ENCODE measurements at regions not wholly inside any gene's neighbourhood (a gene's known extent, or its start where the extent isn't known, plus 50 kb on each side); places are given as distances from the start of the nearest gene placed in this dataset.
"Not testable (repeated sequence)": the region's sequence is repeated elsewhere in the genome, so short reads cannot be mapped to it uniquely, and the experiment has no call there.

GRCh38 chr17:20387549-20387948 is 79.8 kb downstream of the LGALS9B start:
- DNase-seq, result not testable (repeated sequence)

- DNase-seq, result peak; percentile 25
Observed at GRCh38 chr17:20381358-20382300, 85.7 kb downstream of the LGALS9B start.

- DNase-seq, result not testable (repeated sequence)
Observed at GRCh38 chr17:20380625-20381024, 86.7 kb downstream of the LGALS9B start.

- not testable (repeated sequence) for DNase-seq
Observed at GRCh38 chr17:20379251-20379650, 88.1 kb downstream of the LGALS9B start.

- not testable (repeated sequence) for DNase-seq
Observed at GRCh38 chr17:20376642-20377041, 90.7 kb downstream of the LGALS9B start.

- DNase-seq, result not testable (repeated sequence)
Observed at GRCh38 chr17:20375745-20376144, 91.6 kb downstream of the LGALS9B start.

Measured in CD4-positive, alpha-beta T cell treated with Interferon gamma for 1 hour (primary cell).